K562 (cell line): ENCODE measurements at regions not wholly inside any gene's neighbourhood (a gene's known extent, or its start where the extent isn't known, plus 50 kb on each side); places are given as distances from the start of the nearest gene placed in this dataset.

Experiments used
- ARID4B ChIP-seq: sonication (generic); formaldehyde crosslinking; IDR thresholded peaks from 2 replicates; pipeline ENCODE4 v1.8.0; 2022; ENCODE audit warnings: mild to moderate bottlenecking, missing genetic modification reagents
- C11orf30 ChIP-seq: fragments of 450-650 bp; IDR thresholded peaks from 2 replicates; pipeline ENCODE4 v1.6.1; 2016; ENCODE audit warnings: low read depth, mild to moderate bottlenecking
- CBX3 ChIP-seq, 2 experiments: IDR thresholded peaks; 1 replicate in 1 of 2; 2 replicates in 1 of 2; pipeline ENCODE4 v1.6.1; 2012; ENCODE audit warnings: inconsistent platforms in 2 of 2, low read length in 2 of 2, borderline replicate concordance in 1 of 2, control low read depth in 1 of 2
- GMEB1 ChIP-seq: fragments of 250-450 bp; sonication (Bioruptor Pico); IDR thresholded peaks from 2 replicates; pipeline ENCODE4 v1.4.0; 2020; ENCODE audit warnings: mild to moderate bottlenecking
- JUNB ChIP-seq: fragments of 450-650 bp; formaldehyde crosslinking; conservative IDR thresholded peaks from 2 replicates; pipeline ENCODE4 v1.4.0; 2020; ENCODE audit warnings: mild to moderate bottlenecking
- LCOR ChIP-seq: sonication (generic); formaldehyde crosslinking; IDR thresholded peaks from 2 replicates; pipeline ENCODE4 v1.8.0; 2022; ENCODE audit warnings: mild to moderate bottlenecking, missing genetic modification reagents
- MAFG ChIP-seq: fragments of 450-650 bp; conservative IDR thresholded peaks from 2 replicates; pipeline ENCODE4 v1.6.1; 2016; ENCODE audit warnings: missing genetic modification characterization, missing compliant biosample characterization
- MAZ ChIP-seq, 2 experiments: fragments of 450-650 bp in 1 of 2; sonication (generic) in 1 of 2; formaldehyde crosslinking; IDR thresholded peaks in 1 of 2; conservative IDR thresholded peaks in 1 of 2; 2 replicates each; pipeline versions ENCODE4 v1.4.0 to v1.5.0; 2020; ENCODE audit warnings: mild to moderate bottlenecking in 1 of 2, missing genetic modification reagents in 1 of 2
- PREB ChIP-seq: sonication (generic); formaldehyde crosslinking; IDR thresholded peaks from 2 replicates; pipeline ENCODE4 v1.8.1; 2023; ENCODE audit warnings: mild to moderate bottlenecking, missing genetic modification reagents
- RAD51 ChIP-seq: fragments of 450-650 bp; IDR thresholded peaks from 2 replicates; pipeline ENCODE4 v1.7.1; 2016; ENCODE audit warnings: low read depth, mild to moderate bottlenecking, borderline replicate concordance
- SIRT6 ChIP-seq: IDR thresholded peaks from one replicate; pipeline ENCODE4 v1.6.1; 2012; ENCODE audit warnings: low read depth, mild to moderate bottlenecking, control low read depth, inconsistent platforms, low read length, moderate library complexity
- ZNF174 ChIP-seq: fragments of 250-450 bp; sonication (Bioruptor Pico); IDR thresholded peaks from 2 replicates; pipeline ENCODE4 v1.4.0; 2020; ENCODE audit warnings: mild to moderate bottlenecking
- ZNF316 ChIP-seq: fragments of 450-650 bp; IDR thresholded peaks from 2 replicates; pipeline ENCODE4 v1.6.1; 2016
- ZNF764 ChIP-seq: fragments of 250-450 bp; sonication (Bioruptor Pico); IDR thresholded peaks from 2 replicates; pipeline ENCODE4 v1.4.0; 2020; ENCODE audit warnings: low read depth, mild to moderate bottlenecking, moderate library complexity
- ZNF766 ChIP-seq: fragments of 200-800 bp; sonication (Bioruptor generic); conservative IDR thresholded peaks from 2 replicates; pipeline ENCODE4 v1.6.1; 2016; ENCODE audit warnings: missing genetic modification characterization, missing compliant biosample characterization

- TF ChIP-seq C11orf30 (peak; percentile 44; the same call in 1 of the 2 replicates), MAFG (tag) (peak; percentile 81), CBX3 (IDR thresholded peaks at IDR 0.05; ENCODE audit: borderline replicate concordance in 1 of 2, low read length in 2 of 2) (no peak), LCOR (CRISPR knock-in tag) (no peak), JUNB (CRISPR knock-in tag) (no peak), ZNF766 (CRISPR knock-in tag) (no peak), PREB (CRISPR knock-in tag) (no peak), ZNF764 (CRISPR knock-in tag) (no peak), SIRT6 (no peak), ARID4B (no peak), GMEB1 (CRISPR knock-in tag) (no peak), MAZ (CRISPR knock-in tag; conservative IDR thresholded peaks at IDR 0.05 in 1 of 2, IDR thresholded peaks at IDR 0.05 in 1 of 2) (peak in 1 of 2 experiments; percentile 55; a peak in 2 of 4 replicates), RAD51 (no peak), ZNF316 (peak; percentile 35; the same call in 1 of the 2 replicates), ZNF174 (CRISPR knock-in tag) (no peak)
Observed at GRCh38 chr10:83959328-83959727, 180.0 kb upstream of the GHITM start (continued).
